ENCODE measurements at regions not wholly inside any gene's neighbourhood (a gene's known extent, or its start where the extent isn't known, plus 50 kb on each side); places are given as distances from the start of the nearest gene placed in this dataset.

DNA sequence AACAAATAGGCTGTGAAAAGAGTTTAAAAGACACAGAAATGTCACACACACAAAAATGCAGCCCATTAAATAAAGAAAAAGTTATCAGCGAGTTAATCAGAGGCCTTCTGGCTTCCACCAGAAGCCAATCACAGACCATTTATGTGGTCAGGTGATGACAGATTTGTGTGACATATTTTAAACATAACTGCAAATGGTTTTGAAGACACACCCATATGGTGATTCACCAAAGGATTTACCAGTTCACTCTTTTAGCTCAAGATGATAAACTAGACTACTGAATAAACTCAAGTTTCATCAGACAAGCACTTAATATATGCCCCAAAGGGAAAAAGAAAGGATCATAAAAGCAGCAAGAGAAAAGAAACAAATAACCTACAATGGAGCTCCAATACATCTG lies 181.2 kb downstream of the SPANXN4 start:
- no peaks in the 10 kb centered on the region for H3K4me1 Mint-ChIP-seq
- WGBS, 2 experiments (ENCODE audit: insufficient coverage in 1 of 2, insufficient read length in 1 of 2), result 100% methylated on average over 1 of the region's 1 CpG; no CpG with 5 or more reads in 1 of the 2 experiments
- DNase-seq, result no peak
- Histone ChIP-seq H3K36me3 (ENCODE audit: control insufficient read depth, insufficient read depth, low read length) (no peaks in the 10 kb centered on the region), H3K9me3 (ENCODE audit: control insufficient read depth, low read length) (no peaks in the 10 kb centered on the region), H3K4me1 (ENCODE audit: control insufficient read depth, insufficient read depth, low read length) (no peaks in the 10 kb centered on the region), H3K4me3 (ENCODE audit: low read length) (no peak overlapping the region), H3K27me3 (ENCODE audit: control insufficient read depth, insufficient read depth, low read length, poor library complexity, severe bottlenecking) (no peaks in the 10 kb centered on the region), H3K27ac (ENCODE audit: low read depth, low read length) (no peak overlapping the region), H3K9ac (ENCODE audit: extremely low read depth, low read length, poor library complexity, severe bottlenecking) (no peak overlapping the region)
- no peaks in the 10 kb centered on the region for H3K27me3 Mint-ChIP-seq (ENCODE audit: insufficient read depth)
- H3K27ac Mint-ChIP-seq, result no peak overlapping the region
- H3K9me3 Mint-ChIP-seq, result peaks cover 44% of the 10 kb centered on the region
- H3K36me3 Mint-ChIP-seq (ENCODE audit: low read depth), result no peaks in the 10 kb centered on the region
- no peak for TF ChIP-seq CTCF (conservative IDR thresholded peaks at IDR 0.05)
- H3K4me3 Mint-ChIP-seq, result no peak overlapping the region

- H3K9me3 Mint-ChIP-seq, result peaks cover 27% of the 10 kb centered on the region
- H3K4me1 ChIP-seq (ENCODE audit: control insufficient read depth, insufficient read depth, low read length), result no peaks in the 10 kb centered on the region
- H3K4me3 Mint-ChIP-seq, result no peak overlapping the region
- H3K4me3 ChIP-seq (ENCODE audit: low read length), result no peak overlapping the region
- no peaks in the 10 kb centered on the region for H3K27me3 ChIP-seq (ENCODE audit: control insufficient read depth, insufficient read depth, low read length, poor library complexity, severe bottlenecking)
- 97% methylated on average over 3 of the region's 3 CpGs; no CpG with 5 or more reads in 1 of the 2 experiments for WGBS, 2 experiments (ENCODE audit: insufficient coverage in 1 of 2, insufficient read length in 1 of 2)
- no peak for DNase-seq
- no peaks in the 10 kb centered on the region for H3K9me3 ChIP-seq (ENCODE audit: control insufficient read depth, low read length)
- H3K27ac Mint-ChIP-seq, result no peak overlapping the region
- H3K36me3 ChIP-seq (ENCODE audit: control insufficient read depth, insufficient read depth, low read length), result no peaks in the 10 kb centered on the region
- no peaks in the 10 kb centered on the region for H3K4me1 Mint-ChIP-seq
- no peaks in the 10 kb centered on the region for H3K36me3 Mint-ChIP-seq (ENCODE audit: low read depth)
- H3K9ac ChIP-seq (ENCODE audit: extremely low read depth, low read length, poor library complexity, severe bottlenecking), result no peak overlapping the region
- TF ChIP-seq CTCF (conservative IDR thresholded peaks at IDR 0.05), result no peak
- no peaks in the 10 kb centered on the region for H3K27me3 Mint-ChIP-seq (ENCODE audit: insufficient read depth)
- H3K27ac ChIP-seq (ENCODE audit: low read depth, low read length), result no peak overlapping the region
Observed at GRCh38 chrX:143171703-143172102, 146.0 kb downstream of the SPANXN4 start.

DNA sequence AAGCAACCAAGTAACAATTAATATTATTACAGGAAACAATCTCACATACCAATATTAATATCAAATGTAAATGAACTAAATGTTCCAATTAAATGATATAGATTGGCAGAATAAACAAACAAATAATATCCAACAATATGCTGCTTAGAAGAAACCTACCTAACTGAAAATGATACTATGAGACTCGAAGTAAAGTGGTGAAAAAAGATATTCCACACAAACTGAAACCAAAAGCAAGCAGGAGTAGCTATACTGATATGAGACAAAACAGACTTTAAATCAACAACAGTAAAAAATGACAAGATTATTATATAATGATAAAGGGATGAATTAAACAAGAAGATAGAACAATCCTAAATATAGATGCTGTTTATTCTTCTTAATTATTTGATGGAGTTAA lies 140.1 kb downstream of the SPANXN4 start:
- DNase-seq, result no peak
- no peak for TF ChIP-seq CTCF (conservative IDR thresholded peaks at IDR 0.05)
- H3K4me3 Mint-ChIP-seq, result no peak overlapping the region
- Histone ChIP-seq H3K4me1 (ENCODE audit: control insufficient read depth, insufficient read depth, low read length) (no peaks in the 10 kb centered on the region), H3K27me3 (ENCODE audit: control insufficient read depth, insufficient read depth, low read length, poor library complexity, severe bottlenecking) (no peaks in the 10 kb centered on the region), H3K9ac (ENCODE audit: extremely low read depth, low read length, poor library complexity, severe bottlenecking) (no peak overlapping the region), H3K27ac (ENCODE audit: low read depth, low read length) (no peak overlapping the region), H3K36me3 (ENCODE audit: control insufficient read depth, insufficient read depth, low read length) (no peaks in the 10 kb centered on the region), H3K9me3 (ENCODE audit: control insufficient read depth, low read length) (no peaks in the 10 kb centered on the region), H3K4me3 (ENCODE audit: low read length) (no peak overlapping the region)
- H3K9me3 Mint-ChIP-seq, result peaks cover 23% of the 10 kb centered on the region
- H3K27ac Mint-ChIP-seq, result no peak overlapping the region
- H3K4me1 Mint-ChIP-seq, result no peaks in the 10 kb centered on the region
- H3K27me3 Mint-ChIP-seq (ENCODE audit: insufficient read depth), result peaks cover 3% of the 10 kb centered on the region
- no peaks in the 10 kb centered on the region for H3K36me3 Mint-ChIP-seq (ENCODE audit: low read depth)
- no CpG with 5 or more reads among the region's 1 CpG for WGBS, 2 experiments (ENCODE audit: insufficient coverage in 1 of 2, insufficient read length in 1 of 2)

All from endodermal cell (in vitro differentiated cells).